B cell (primary cell): ENCODE measurements at regions not wholly inside any gene's neighbourhood (a gene's known extent, or its start where the extent isn't known, plus 50 kb on each side); places are given as distances from the start of the nearest gene placed in this dataset.

Source experiments
- ATAC-seq: fragments of 200-7000 bp; cut with Tn5 transposase; one replicate; pipeline ENCODE4 v1.10.0; 2021; ENCODE audit warnings: low read depth, mild to moderate bottlenecking, moderate number of reproducible peaks, moderate library complexity
- CTCF ChIA-PET: fragments of 350-600 bp; sonication (Branson Sonifier 250); formaldehyde crosslinking; loops from one replicate; lab custom pipeline; 2021; ENCODE audit warnings: antibody characterized with exemption, inconsistent platforms; lab: Charles Lee
- POLR2A ChIA-PET: fragments of 350-600 bp; sonication (Branson Sonifier 250); formaldehyde crosslinking; loops from one replicate; lab custom pipeline; 2021; ENCODE audit warnings: antibody characterized with exemption; lab: Charles Lee
- DNase-seq: peaks from one replicate; pipeline ENCODE4 v3.0.0; 2013
- H2AFZ ChIP-seq: 2 replicates; pipeline ENCODE4 v1.6.1; 2012; ENCODE audit warnings: mild to moderate bottlenecking, low read depth, low read length; ENCODE audit not compliant: insufficient read depth, poor library complexity, severe bottlenecking
- H3K27ac ChIP-seq, 2 donors: 1 replicate in 1 of 2; 2 replicates in 1 of 2; pipeline ENCODE4 v1.5.1; 2012 to 2013; ENCODE audit warnings: low read length in 2 of 2, mild to moderate bottlenecking in 2 of 2, moderate library complexity in 1 of 2
- H3K27me3 ChIP-seq, 4 experiments: fragments of 200-600 bp in 1 of 4; sonication (generic) in 1 of 4; replicated peaks in 1 of 4; 1 replicate in 2 of 4; 2 replicates in 2 of 4; pipeline versions ENCODE4 v1.6.1 to v1.7.0; 2013 to 2016; ENCODE audit warnings: low read length in 3 of 4, mild to moderate bottlenecking in 2 of 4, mixed read lengths in 1 of 4, moderate library complexity in 1 of 4; ENCODE audit not compliant: insufficient read depth in 4 of 4, control insufficient read depth in 3 of 4; ENCODE audit errors: control extremely low read depth in 1 of 4
- H3K36me3 ChIP-seq, 2 experiments: replicated peaks in 1 of 2; 1 replicate in 1 of 2; 2 replicates in 1 of 2; pipeline versions ENCODE4 v1.6.1 to v1.7.1; 2013; ENCODE audit warnings: low read length in 1 of 2; ENCODE audit not compliant: insufficient read depth in 2 of 2, control insufficient read depth in 1 of 2; ENCODE audit errors: control extremely low read depth in 1 of 2, extremely low read depth in 1 of 2
- H3K4me1 ChIP-seq, 2 donors: fragments of 200-600 bp in 1 of 2; sonication (generic) in 1 of 2; 1 replicate in 1 of 2; 2 replicates in 1 of 2; pipeline versions ENCODE4 v1.5.1 to v1.6.1; 2013 to 2017; ENCODE audit warnings: low read length in 2 of 2; ENCODE audit not compliant: control insufficient read depth in 2 of 2, insufficient read depth in 2 of 2
- H3K4me2 ChIP-seq: replicated peaks from 2 replicates; pipeline ENCODE3; 2012; ENCODE audit warnings: mild to moderate bottlenecking, low read depth, low read length; ENCODE audit not compliant: poor library complexity, severe bottlenecking
- H3K4me3 ChIP-seq, 5 experiments: fragments of 200-600 bp in 1 of 5; sonication (generic) in 1 of 5; 1 replicate in 3 of 5; 2 replicates in 2 of 5; pipeline versions ENCODE4 v1.5.1 to v1.7.0; 2011 to 2016; ENCODE audit warnings: low read length in 4 of 5, mild to moderate bottlenecking in 4 of 5, low read depth in 2 of 5, control low read depth in 1 of 5, moderate library complexity in 1 of 5; ENCODE audit not compliant: insufficient read depth in 1 of 5; ENCODE audit errors: control extremely low read depth in 1 of 5, extremely low read depth in 1 of 5
- H3K79me2 ChIP-seq: fragments of 200-600 bp; sonication (generic); one replicate; pipeline ENCODE4 v1.6.0; 2016; ENCODE audit warnings: low read length; ENCODE audit not compliant: control insufficient read depth, insufficient read depth
- H3K9ac ChIP-seq: fragments of 200-600 bp; sonication (generic); 2 replicates; pipeline ENCODE4 v1.6.1; 2017; ENCODE audit warnings: mild to moderate bottlenecking, low read length, moderate library complexity
- H3K9me3 ChIP-seq, 3 donors: one replicate each; pipeline versions ENCODE4 v1.6.1 to v1.7.1; 2013; ENCODE audit warnings: low read length in 2 of 3; ENCODE audit not compliant: control insufficient read depth in 2 of 3, insufficient read depth in 1 of 3; ENCODE audit errors: control extremely low read depth in 1 of 3
- H4K20me1 ChIP-seq: 2 replicates; pipeline ENCODE4 v1.6.0; 2012; ENCODE audit warnings: mild to moderate bottlenecking, low read length; ENCODE audit not compliant: insufficient read depth, control insufficient read depth, poor library complexity, severe bottlenecking
- H3K27ac Mint-ChIP-seq: one replicate; pipeline ENCODE4 v1.8.0; 2021; ENCODE audit warnings: mixed read lengths
- H3K27me3 Mint-ChIP-seq: one replicate; pipeline ENCODE4 v1.8.0; 2021; ENCODE audit warnings: mixed read lengths
- H3K4me1 Mint-ChIP-seq: one replicate; pipeline ENCODE4 v1.8.0; 2021; ENCODE audit warnings: mixed read lengths
- H3K4me3 Mint-ChIP-seq: one replicate; pipeline ENCODE4 v1.8.0; 2021; ENCODE audit warnings: mixed read lengths
- H3K9me3 Mint-ChIP-seq: one replicate; pipeline ENCODE4 v1.8.0; 2022; ENCODE audit warnings: mixed read lengths; ENCODE audit not compliant: insufficient read depth
- CTCF ChIP-seq: fragments of 200-600 bp; IDR thresholded peaks from one replicate; pipeline ENCODE4 v1.8.0; 2022; ENCODE audit warnings: antibody characterized with exemption, mild to moderate bottlenecking
- EZH2 ChIP-seq: IDR thresholded peaks from 2 replicates; pipeline ENCODE4 v1.6.1; 2012; ENCODE audit warnings: borderline replicate concordance, low read depth, mild to moderate bottlenecking, moderate library complexity, low read length; ENCODE audit not compliant: insufficient read depth, poor library complexity, severe bottlenecking
- WGBS: methylation state at CpG from one replicate; pipeline ENCODE4 v1.1.5; 2013; ENCODE audit warnings: missing lambda C conversion rate; ENCODE audit not compliant: insufficient coverage; 5-methylcytosine and 5-hydroxymethylcytosine counted together
- intact Hi-C: fragments of 100-400 bp; cut with micrococcal nuclease; formaldehyde crosslinking; loops from one replicate; pipeline ENCODE4 v1.10.0; 2022

- H3K27me3 ChIP-seq, result no peaks in the 10 kb centered on the region
- intact Hi-C loops, result no loop called here
- H3K27me3 Mint-ChIP-seq, result peaks cover 6% of the 10 kb centered on the region
Observed at GRCh38 chr3:110813541-110813940, 258.1 kb upstream of the NECTIN3 start.

More at GRCh38 chr3:110813541-110813940, 258.1 kb upstream of the NECTIN3 start:
- Mint-ChIP-seq H3K27ac (no peak overlapping the region), H3K4me3 (no peak overlapping the region), H3K4me1 (no peaks in the 10 kb centered on the region), H3K9me3 (no peaks in the 10 kb centered on the region)
- H3K36me3 ChIP-seq, result no peaks in the 10 kb centered on the region
- no peaks in the 10 kb centered on the region for H3K79me2 ChIP-seq
- ChIA-PET POLR2A (no interaction called here), CTCF (no interaction called here)
- H3K27ac ChIP-seq, result no peak overlapping the region
- H3K9ac ChIP-seq, result no peak overlapping the region
- DNase-seq (no peak), ATAC-seq (no peak)
- no peak overlapping the region for H3K4me3 ChIP-seq
- H3K4me2 ChIP-seq, result no peak overlapping the region
- H3K4me1 ChIP-seq, result no peaks in the 10 kb centered on the region
- TF ChIP-seq EZH2 (no peak), CTCF (no peak)
- no peaks in the 10 kb centered on the region for H3K9me3 ChIP-seq
- WGBS, result no CpG with 5 or more reads among the region's 2 CpGs
- H4K20me1 ChIP-seq, result no peaks in the 10 kb centered on the region
- H2AFZ ChIP-seq, result no peak overlapping the region
